AG09309 (cell line): ENCODE measurements at regions not wholly inside any gene's neighbourhood (a gene's known extent, or its start where the extent isn't known, plus 50 kb on each side); places are given as distances from the start of the nearest gene placed in this dataset.

ENCODE experiments used
- DNase-seq: peaks from one replicate; pipeline ENCODE4 v3.0.0-alpha.2; 2010; ENCODE audit warnings: low read depth
- H3K4me3 ChIP-seq: 2 replicates; pipeline ENCODE4 v1.5.1; 2011; ENCODE audit warnings: mild to moderate bottlenecking, low read depth, low read length, moderate library complexity; ENCODE audit not compliant: control insufficient read depth
- CTCF ChIP-seq: IDR thresholded peaks from 2 replicates; pipeline ENCODE4 v1.5.1; 2011; ENCODE audit warnings: mild to moderate bottlenecking, low read depth, low read length, inconsistent platforms; ENCODE audit not compliant: insufficient read depth, control insufficient read depth; ENCODE audit errors: missing control alignments

GRCh38 chr10:128241023-128241422 is 114.8 kb upstream of the MKI67 start:
- no peak for TF ChIP-seq CTCF
- H3K4me3 ChIP-seq = no peak overlapping the region
- DNase-seq = no peak

- no peak for TF ChIP-seq CTCF
- no peak overlapping the region for H3K4me3 ChIP-seq
- DNase-seq = no peak
Measured at GRCh38 chr10:128242641-128243040, 116.4 kb upstream of the MKI67 start.

GRCh38 chr10:128245026-128245425 is 118.8 kb upstream of the MKI67 start:
- TF ChIP-seq CTCF = no peak
- DNase-seq = no peak

GRCh38 chr10:128247576-128247975 is 121.4 kb upstream of the MKI67 start:
- TF ChIP-seq CTCF = no peak
- no peak overlapping the region for H3K4me3 ChIP-seq
- no peak for DNase-seq

More at GRCh38 chr10:128245026-128245425, 118.8 kb upstream of the MKI67 start:
- H3K4me3 ChIP-seq = no peak overlapping the region

GRCh38 chr10:128254476-128254875 is 128.3 kb upstream of the MKI67 start:
- DNase-seq = no peak
- TF ChIP-seq CTCF = no peak
- no peak overlapping the region for H3K4me3 ChIP-seq

- H3K4me3 ChIP-seq = no peak overlapping the region
- no peak for DNase-seq
- TF ChIP-seq CTCF = no peak
Measured at GRCh38 chr10:128257428-128257827, 131.2 kb upstream of the MKI67 start.

- no peak overlapping the region for H3K4me3 ChIP-seq
- no peak for DNase-seq
- no peak for TF ChIP-seq CTCF
Measured at GRCh38 chr10:128258421-128258976, 132.3 kb upstream of the MKI67 start.
